ENCODE measurements at regions not wholly inside any gene's neighbourhood (a gene's known extent, or its start where the extent isn't known, plus 50 kb on each side); places are given as distances from the start of the nearest gene placed in this dataset.
"Not testable (repeated sequence)": the region's sequence is repeated elsewhere in the genome, so short reads cannot be mapped to it uniquely, and the experiment has no call there.

- no peak for FAIRE-seq
These were observed 378.5 kb upstream of the ZFP42 start for GRCh38 chr4:187617113-187617512.

DNA sequence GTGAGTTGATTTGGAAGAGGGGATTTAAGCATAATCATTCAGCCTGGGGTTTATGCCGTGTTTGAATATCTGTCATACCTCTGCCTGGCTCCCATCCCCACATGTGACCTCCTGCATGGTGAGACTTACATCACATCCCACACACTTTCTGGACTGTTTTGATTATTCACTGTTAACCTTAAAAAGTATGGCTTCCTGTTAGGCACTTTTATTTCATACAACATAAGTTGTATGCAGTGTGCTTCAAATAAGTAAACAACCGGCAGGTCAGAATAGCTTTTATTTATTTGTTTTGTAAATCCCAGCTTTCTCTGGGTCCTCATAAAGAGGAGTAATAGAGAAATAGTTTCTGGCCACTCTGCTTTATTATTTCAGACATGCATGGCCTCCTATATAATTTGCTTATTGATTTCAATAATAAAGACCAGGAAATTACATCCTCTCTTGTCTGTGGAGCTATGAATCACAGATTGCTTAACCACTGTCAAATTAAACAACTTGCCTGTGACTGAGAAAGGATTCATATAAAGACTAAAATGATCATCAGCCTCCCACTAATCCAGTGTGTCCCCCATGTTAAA, 376.8 kb upstream of the ZFP42 start:
- no peak for FAIRE-seq

- no peak for FAIRE-seq
These were observed 376.3 kb upstream of the ZFP42 start for GRCh38 chr4:187619319-187619718.

DNA sequence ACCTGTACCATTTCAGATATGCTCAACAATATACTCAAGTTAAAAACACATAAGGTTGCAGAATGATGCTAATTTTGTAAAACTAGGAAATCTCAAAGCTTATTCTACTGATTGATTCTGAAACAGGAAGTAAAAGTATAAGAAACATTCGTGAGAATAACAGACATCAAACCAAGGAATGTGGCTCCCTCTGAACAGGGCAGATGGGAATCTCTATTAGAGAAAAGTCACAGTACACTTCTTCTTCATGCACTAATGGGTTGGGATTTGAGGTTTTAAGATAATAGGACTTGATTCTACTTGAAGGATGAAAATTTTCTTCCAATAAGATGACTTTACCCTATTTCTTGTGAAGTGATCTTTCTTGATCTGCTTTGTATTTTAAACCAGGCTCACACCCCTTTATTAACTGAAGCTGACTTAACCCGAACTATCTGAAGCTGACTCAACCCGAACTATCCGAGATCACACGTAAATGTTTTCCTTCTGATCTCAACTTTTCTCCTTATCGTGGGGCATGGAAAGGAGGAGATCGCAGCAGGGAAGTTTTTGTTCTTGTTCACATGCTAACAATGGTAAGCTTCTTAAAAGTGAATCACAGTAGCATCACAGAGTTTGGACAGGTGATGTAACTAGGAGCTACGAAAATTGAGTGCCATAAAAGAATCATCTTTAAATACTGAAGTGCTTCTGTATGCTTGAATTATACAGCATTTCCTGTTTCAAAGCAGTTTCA, 363.1 kb upstream of the ZFP42 start:
- no peak for FAIRE-seq

DNA sequence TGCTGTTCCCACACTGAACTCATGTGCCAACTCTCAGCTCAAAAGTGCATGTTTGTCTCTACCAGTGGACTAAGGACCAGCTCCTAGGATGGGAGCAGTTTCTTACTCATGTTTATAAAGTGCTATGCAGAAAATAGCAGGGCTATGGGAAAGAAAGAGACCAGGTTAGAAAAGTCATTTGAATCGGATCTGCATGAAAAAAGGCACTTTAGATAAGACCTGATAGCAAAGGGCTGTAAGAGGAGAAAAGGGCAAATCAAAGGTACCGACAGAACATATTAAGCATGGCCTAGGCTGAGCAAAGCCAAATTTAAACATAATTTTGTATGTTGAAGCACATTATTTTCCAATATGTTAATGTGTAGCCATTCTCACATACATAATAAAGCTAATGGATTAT, 362.3 kb upstream of the ZFP42 start:
- FAIRE-seq, result no peak

DNA sequence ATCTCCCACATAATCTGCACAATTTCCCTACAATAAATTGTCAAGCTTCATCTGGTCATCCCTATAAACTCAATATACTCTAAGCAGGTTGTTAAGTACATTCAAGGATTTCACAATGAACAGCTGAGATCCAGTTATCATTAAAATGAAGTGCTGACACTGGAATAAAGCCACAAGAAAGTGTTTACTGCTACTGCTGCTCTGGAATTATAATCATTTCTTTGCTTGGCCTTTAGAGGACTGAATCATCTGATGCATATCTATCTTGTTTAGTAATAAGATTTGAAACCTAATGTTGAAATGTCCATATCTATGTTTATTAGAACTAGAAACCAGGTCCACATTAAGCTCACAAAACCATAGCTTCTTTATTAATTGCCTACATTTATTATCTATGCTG, 338.6 kb upstream of the ZFP42 start:
- no peak for FAIRE-seq

DNA sequence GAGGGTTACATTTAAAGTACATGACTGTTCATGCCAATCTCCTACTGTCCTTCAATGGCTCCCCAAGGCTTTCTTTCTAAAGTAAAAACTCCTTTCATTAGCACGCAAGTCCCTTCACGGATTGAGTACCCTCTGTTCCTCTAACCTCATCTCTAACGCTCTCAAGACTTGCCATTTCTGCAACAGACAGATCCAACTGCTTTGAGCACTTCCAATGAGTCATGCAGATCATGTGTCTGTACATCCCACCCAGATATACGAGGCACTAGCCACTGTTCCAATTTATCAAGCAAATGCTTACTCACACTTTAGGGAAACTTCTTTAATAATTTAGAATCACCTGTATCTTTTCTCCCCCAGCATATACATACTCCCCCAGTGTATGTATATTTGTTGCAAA, 332.5 kb upstream of the ZFP42 start:
- no peak for FAIRE-seq

DNA sequence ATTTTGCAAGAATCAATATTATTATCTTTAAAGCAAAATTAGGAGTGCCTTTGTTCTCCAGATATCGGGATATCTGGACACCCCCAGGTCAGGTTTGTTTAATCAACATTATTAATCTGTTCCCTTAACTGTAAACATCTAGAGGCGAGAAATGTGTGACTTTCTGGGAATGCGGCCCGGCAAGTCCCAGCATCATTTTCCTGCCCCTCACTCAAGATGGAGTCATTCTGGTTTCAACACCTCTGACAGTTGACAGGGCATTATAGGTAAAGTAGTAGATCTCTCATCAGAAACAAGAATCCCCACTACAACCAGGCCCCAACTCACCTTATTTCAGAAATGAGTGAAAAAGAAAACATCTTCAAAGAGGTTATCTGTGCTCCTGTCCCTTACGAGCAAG, 331.6 kb upstream of the ZFP42 start:
- FAIRE-seq, result no peak

GRCh38 chr4:187665086-187665485, 330.5 kb upstream of the ZFP42 start:
- no peak for FAIRE-seq

DNA sequence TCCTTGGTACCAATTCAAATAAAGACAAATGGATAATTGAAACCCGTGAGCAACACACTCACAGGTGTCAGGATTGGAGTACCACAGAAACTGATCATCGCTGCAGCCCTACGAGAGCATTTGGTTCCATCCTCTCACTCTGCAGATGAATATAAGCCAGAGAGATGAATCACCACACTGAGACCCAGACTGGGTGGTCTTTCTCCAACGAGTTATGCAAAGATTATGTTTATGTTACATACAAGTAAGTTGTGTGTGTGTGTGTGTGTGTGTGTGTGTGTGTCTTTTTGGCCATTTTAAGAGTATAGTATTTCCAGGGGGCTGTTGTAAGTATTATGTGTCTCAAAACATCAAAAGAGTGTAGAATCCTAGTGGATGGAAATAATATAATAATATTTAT, 329.5 kb upstream of the ZFP42 start:
- no peak for FAIRE-seq

- FAIRE-seq, result no peak
These were observed 328.7 kb upstream of the ZFP42 start for GRCh38 chr4:187666697-187667494.

- FAIRE-seq, result no peak
These were observed 327.0 kb upstream of the ZFP42 start for GRCh38 chr4:187668526-187669082.

GRCh38 chr4:187671521-187671920, 324.1 kb upstream of the ZFP42 start:
- not testable (repeated sequence) for FAIRE-seq

DNA sequence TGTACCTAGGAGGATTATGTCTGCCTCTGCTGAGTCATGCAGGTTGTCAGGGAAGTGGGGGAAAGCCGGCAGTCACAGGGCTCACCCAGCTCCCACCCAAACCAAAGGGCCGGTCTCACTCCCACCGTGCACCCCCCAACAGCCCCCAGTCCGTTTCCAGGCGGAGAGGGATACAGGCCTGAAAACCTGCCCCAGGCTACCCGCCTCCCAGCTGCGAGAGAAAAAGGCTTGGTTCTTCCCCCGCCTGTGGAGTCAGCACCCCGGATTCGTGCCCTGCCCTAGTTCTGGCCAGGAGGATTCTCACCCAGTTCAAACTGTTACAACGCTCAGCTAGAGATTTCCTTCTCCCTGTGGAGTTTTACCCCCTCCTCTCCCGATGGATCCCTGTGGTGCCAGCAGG, 323.6 kb upstream of the ZFP42 start:
- FAIRE-seq, result not testable (repeated sequence)

DNA sequence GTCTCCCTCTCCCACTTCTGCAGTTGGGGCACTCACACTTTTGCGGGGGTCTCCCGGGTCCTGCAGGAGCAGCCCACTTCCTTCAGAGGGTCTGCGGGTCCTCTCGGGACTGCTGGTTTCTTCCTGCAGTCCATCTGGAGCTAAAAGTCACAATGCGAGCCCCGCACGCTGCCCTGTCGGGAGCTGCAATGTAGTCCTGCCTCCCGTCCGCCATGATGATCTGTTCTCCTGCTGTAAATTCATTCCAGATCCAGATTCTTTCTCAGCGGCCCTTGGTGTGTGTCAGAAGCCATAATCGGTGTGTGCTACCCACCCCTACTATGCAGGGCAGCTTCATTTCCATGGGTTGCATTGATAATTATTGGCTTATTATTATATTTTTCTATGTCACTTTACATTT, 323.0 kb upstream of the ZFP42 start:
- not testable (repeated sequence) for FAIRE-seq

DNA sequence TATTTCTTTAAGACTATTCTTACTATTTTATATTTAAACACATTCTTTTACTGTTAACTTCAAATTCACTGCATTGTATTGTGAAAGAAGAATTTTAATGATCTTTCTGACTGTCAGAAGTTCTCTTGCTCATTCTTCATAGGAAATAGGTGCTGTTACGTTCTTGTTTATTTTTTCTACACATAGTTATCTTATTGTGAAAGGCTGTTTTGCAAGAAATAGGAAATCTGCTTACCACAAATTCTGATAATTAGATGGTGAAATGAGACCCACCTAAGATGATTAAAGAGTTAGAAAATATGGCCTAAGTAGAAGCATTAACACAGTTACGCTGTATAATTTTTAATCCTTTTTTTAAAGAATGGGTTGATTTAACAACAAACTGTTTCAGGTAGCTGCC, 316.1 kb upstream of the ZFP42 start:
- no peak for FAIRE-seq

- no peak for FAIRE-seq
These were observed 310.3 kb upstream of the ZFP42 start for GRCh38 chr4:187685247-187685646.

GRCh38 chr4:187687697-187688096, 307.9 kb upstream of the ZFP42 start:
- no peak for FAIRE-seq

DNA sequence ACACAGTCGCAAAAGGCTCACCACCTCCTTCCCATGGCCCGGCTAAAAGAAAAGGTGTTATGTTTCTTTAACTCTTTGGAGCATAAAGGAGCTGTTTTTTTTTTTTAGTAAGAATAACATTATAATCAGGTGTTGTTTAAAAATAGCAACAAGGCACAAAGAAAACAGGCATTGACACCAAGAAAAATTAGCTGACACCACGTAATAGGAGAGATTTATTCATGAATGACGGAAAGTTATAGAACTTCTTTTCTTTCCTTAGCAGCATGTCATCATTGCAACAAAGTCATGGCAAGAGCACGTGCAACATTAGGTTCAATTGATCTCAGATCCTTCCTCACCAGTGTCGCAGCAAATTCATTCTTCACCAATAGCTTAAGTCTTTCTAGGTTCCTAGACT, 302.9 kb upstream of the ZFP42 start:
- no peak for FAIRE-seq

DNA sequence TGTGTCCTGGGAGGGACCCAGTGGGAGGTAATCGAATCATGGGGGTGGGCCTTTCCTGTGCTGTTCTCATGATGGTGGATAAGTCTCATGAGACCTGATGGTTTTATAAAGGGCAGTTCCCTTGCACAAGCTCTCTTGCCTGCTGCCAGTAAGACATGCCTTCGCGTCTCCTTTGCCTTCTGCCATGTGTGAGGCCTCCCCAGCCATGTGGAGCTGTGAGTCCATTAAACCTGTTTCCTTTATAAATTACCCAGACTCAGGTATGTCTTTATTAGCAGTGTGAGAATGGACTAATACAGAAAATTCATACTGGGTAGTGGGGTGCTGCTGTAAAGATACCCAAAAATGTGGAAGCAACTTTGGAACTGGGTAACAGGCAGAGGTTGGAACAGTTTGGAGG, 300.0 kb upstream of the ZFP42 start:
- not testable (repeated sequence) for FAIRE-seq

DNA sequence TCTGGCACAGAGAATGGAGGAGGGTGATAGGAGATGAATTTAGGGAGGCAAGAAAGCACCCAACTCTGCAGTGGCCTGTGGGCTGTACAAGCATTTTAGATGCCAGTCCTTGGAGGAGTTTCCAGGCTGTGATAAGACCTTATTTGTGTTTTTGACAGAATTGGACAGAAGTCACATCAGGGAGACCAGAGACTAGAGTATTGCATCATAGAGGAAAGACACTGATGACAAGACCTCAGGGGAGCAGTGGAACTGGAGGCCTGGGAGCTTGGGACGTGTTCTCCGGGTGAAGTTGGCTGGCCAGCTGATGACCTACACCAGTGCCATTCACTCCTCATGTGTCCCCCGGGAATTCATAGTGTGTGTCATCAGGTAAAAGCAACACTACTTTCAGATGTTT, 284.0 kb upstream of the ZFP42 start:
- FAIRE-seq, result no peak

GRCh38 chr4:187714957-187715356, 280.6 kb upstream of the ZFP42 start:
- no peak for FAIRE-seq

- no peak for FAIRE-seq
These were observed 280.1 kb upstream of the ZFP42 start for GRCh38 chr4:187715466-187715865.

- FAIRE-seq, result no peak
These were observed 271.1 kb upstream of the ZFP42 start for GRCh38 chr4:187724456-187724855.

Measured in A204.1 (cell line).